ENCODE measurements at regions not wholly inside any gene's neighbourhood (a gene's known extent, or its start where the extent isn't known, plus 50 kb on each side); places are given as distances from the start of the nearest gene placed in this dataset.

DNA sequence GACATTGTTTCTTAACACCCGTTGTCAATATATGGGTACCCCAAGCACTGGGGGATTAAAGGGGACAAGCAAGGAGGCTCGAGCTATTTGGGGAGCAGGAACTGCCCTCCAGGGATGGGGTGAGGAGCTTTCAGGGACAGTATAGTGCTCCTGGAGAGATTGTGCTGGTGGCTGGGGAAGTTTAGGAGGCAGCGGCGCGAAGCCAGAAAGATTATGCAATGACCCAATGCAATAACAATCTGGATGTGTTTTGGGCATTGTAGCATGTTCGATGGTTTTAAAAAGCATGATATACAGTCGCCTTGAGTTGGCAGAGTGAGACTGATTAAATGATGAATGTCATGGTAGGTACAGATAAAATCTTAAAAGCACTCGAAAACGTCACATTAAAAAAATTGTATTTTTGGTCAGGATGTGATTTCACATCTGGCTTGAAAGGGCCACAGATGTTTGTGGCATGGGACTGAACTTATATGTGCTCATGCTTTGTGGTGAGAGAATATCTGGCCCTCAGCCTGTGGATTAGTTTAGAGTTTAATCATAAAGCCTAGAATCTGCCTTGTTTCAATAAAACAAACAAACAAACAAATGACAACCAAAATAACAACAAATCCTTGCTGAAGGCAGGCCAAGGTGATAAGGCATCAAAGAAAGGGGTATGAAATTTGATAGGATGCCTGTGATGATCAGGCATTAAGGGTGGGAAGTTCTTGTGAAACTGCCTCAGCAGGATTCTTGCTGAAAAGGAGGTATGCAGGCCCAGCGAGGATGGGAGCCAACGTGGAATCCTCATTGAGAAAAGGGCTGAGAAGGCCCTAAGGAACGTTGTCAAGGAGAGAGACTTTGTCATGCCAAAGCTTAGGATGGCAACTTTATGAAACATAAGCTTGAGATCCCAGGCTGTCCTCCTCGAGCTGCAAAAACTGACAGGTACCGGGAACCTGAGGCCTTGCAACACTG, 417.1 kb upstream of the KLF6 start:
- ChIA-PET POLR2A (no interaction called here), CTCF (no interaction called here)
- 72% methylated on average over 13 of the region's 14 CpGs for WGBS (ENCODE audit: insufficient coverage)
- peaks cover 0 to 3% (median 0%) of the 10 kb centered on the region in 4 experiments for H3K27me3 ChIP-seq (replicated peaks in 1 of 4; ENCODE audit: control extremely low read depth in 1 of 4, control insufficient read depth in 3 of 4, insufficient read depth in 4 of 4, low read length in 3 of 4)
- Mint-ChIP-seq H3K9me3 (ENCODE audit: insufficient read depth) (no peaks in the 10 kb centered on the region), H3K27me3 (peaks cover 33% of the 10 kb centered on the region), H3K4me3 (no peak overlapping the region), H3K27ac (no peak overlapping the region), H3K4me1 (peaks cover under 1% of the 10 kb centered on the region)
- H2AFZ ChIP-seq (ENCODE audit: insufficient read depth, low read depth, low read length, poor library complexity, severe bottlenecking) = no peak overlapping the region
- intact Hi-C loops (cut with micrococcal nuclease) = no loop called here
- DNase-seq = no peak
- TF ChIP-seq, protein P1, sequence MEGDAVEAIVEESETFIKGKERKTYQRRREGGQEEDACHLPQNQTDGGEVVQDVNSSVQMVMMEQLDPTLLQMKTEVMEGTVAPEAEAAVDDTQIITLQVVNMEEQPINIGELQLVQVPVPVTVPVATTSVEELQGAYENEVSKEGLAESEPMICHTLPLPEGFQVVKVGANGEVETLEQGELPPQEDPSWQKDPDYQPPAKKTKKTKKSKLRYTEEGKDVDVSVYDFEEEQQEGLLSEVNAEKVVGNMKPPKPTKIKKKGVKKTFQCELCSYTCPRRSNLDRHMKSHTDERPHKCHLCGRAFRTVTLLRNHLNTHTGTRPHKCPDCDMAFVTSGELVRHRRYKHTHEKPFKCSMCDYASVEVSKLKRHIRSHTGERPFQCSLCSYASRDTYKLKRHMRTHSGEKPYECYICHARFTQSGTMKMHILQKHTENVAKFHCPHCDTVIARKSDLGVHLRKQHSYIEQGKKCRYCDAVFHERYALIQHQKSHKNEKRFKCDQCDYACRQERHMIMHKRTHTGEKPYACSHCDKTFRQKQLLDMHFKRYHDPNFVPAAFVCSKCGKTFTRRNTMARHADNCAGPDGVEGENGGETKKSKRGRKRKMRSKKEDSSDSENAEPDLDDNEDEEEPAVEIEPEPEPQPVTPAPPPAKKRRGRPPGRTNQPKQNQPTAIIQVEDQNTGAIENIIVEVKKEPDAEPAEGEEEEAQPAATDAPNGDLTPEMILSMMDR (IDR thresholded peaks at IDR 0.05) = no peak
- TF ChIP-seq EZH2 (IDR thresholded peaks at IDR 0.05; ENCODE audit: borderline replicate concordance, insufficient read depth, low read depth, low read length, poor library complexity, severe bottlenecking) = no peak
- no peak overlapping the region for H3K27ac ChIP-seq (ENCODE audit: low read length in 2 of 2)
- no peak overlapping the region for H3K4me2 ChIP-seq (replicated peaks; ENCODE audit: low read depth, low read length, poor library complexity, severe bottlenecking)
- no peaks in the 10 kb centered on the region for H3K79me2 ChIP-seq (ENCODE audit: control insufficient read depth, insufficient read depth, low read length)
- no peak for ATAC-seq (ENCODE audit: low read depth)
- no peak overlapping the region for H3K4me3 ChIP-seq (ENCODE audit: control extremely low read depth in 1 of 5, extremely low read depth in 1 of 5, insufficient read depth in 1 of 5, low read depth in 2 of 5, low read length in 4 of 5)
- no peak overlapping the region for H3K9ac ChIP-seq (ENCODE audit: low read length)
- H3K36me3 ChIP-seq (replicated peaks in 1 of 2; ENCODE audit: control extremely low read depth in 1 of 2, control insufficient read depth in 1 of 2, extremely low read depth in 1 of 2, insufficient read depth in 2 of 2, low read length in 1 of 2) = no peaks in the 10 kb centered on the region
- H3K4me1 ChIP-seq (ENCODE audit: control insufficient read depth in 2 of 2, insufficient read depth in 2 of 2, low read length in 2 of 2) = no peaks in the 10 kb centered on the region
- H4K20me1 ChIP-seq (ENCODE audit: control insufficient read depth, insufficient read depth, low read length, poor library complexity, severe bottlenecking) = no peaks in the 10 kb centered on the region
- H3K9me3 ChIP-seq (ENCODE audit: control extremely low read depth in 1 of 3, control insufficient read depth in 2 of 3, insufficient read depth in 1 of 3, low read length in 2 of 3) = peaks cover 0 to 3% (median 0%) of the 10 kb centered on the region in 3 donors

DNA sequence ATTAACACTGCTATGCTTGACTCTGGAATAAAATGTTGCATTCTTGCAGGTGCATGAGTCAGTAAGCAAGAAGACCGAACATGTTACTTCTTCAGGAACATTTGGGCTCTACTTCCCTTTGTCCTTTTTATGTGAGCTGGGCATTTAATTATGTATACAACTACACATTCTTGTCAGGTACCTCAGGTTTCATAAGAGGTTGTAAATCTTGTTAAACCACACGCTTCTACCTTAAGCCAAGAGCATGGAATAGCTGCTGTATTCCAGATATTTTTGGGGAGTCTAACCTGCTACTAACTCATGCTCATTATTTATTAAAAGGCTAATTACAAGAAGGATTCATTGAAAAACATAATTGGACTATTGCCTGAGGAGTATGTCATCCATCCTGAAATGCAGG, 414.2 kb upstream of the KLF6 start:
- peaks cover 20% of the 10 kb centered on the region for H3K27me3 Mint-ChIP-seq
- Histone ChIP-seq H2AFZ (ENCODE audit: insufficient read depth, low read depth, low read length, poor library complexity, severe bottlenecking) (no peak overlapping the region), H4K20me1 (ENCODE audit: control insufficient read depth, insufficient read depth, low read length, poor library complexity, severe bottlenecking) (no peaks in the 10 kb centered on the region), H3K4me1 (ENCODE audit: control insufficient read depth in 2 of 2, insufficient read depth in 2 of 2, low read length in 2 of 2) (no peaks in the 10 kb centered on the region), H3K36me3 (replicated peaks in 1 of 2; ENCODE audit: control extremely low read depth in 1 of 2, control insufficient read depth in 1 of 2, extremely low read depth in 1 of 2, insufficient read depth in 2 of 2, low read length in 1 of 2) (no peaks in the 10 kb centered on the region), H3K4me2 (replicated peaks; ENCODE audit: low read depth, low read length, poor library complexity, severe bottlenecking) (no peak overlapping the region), H3K9ac (ENCODE audit: low read length) (no peak overlapping the region), H3K4me3 (ENCODE audit: control extremely low read depth in 1 of 5, extremely low read depth in 1 of 5, insufficient read depth in 1 of 5, low read depth in 2 of 5, low read length in 4 of 5) (no peak overlapping the region), H3K27me3 (replicated peaks in 1 of 4; ENCODE audit: control extremely low read depth in 1 of 4, control insufficient read depth in 3 of 4, insufficient read depth in 4 of 4, low read length in 3 of 4) (peaks cover 0 to 3% (median 0%) of the 10 kb centered on the region in 4 experiments), H3K9me3 (ENCODE audit: control extremely low read depth in 1 of 3, control insufficient read depth in 2 of 3, insufficient read depth in 1 of 3, low read length in 2 of 3) (no peaks in the 10 kb centered on the region), H3K27ac (ENCODE audit: low read length in 2 of 2) (no peak overlapping the region), H3K79me2 (ENCODE audit: control insufficient read depth, insufficient read depth, low read length) (no peaks in the 10 kb centered on the region)
- TF ChIP-seq EZH2 (IDR thresholded peaks at IDR 0.05; ENCODE audit: borderline replicate concordance, insufficient read depth, low read depth, low read length, poor library complexity, severe bottlenecking) = no peak
- TF ChIP-seq, protein P1 (IDR thresholded peaks at IDR 0.05) = no peak
- ChIA-PET CTCF (no interaction called here), POLR2A (no interaction called here)
- no peak overlapping the region for H3K4me3 Mint-ChIP-seq
- no peak for DNase-seq
- no peak for ATAC-seq (ENCODE audit: low read depth)
- no peaks in the 10 kb centered on the region for H3K9me3 Mint-ChIP-seq (ENCODE audit: insufficient read depth)
- H3K27ac Mint-ChIP-seq = no peak overlapping the region
- peaks cover 6% of the 10 kb centered on the region for H3K4me1 Mint-ChIP-seq
- intact Hi-C loops (cut with micrococcal nuclease) = no loop called here
- no CpG with 5 or more reads among the region's 2 CpGs for WGBS (ENCODE audit: insufficient coverage)

Data from B cell (primary cell).